Transverse colon (tissue), 4 donors: ENCODE measurements at regions not wholly inside any gene's neighbourhood (a gene's known extent, or its start where the extent isn't known, plus 50 kb on each side); places are given as distances from the start of the nearest gene placed in this dataset.

Experiments used
- EP300 ChIP-seq: sonication (generic); formaldehyde crosslinking; IDR thresholded peaks from one replicate; pipeline ENCODE4 v1.6.1; 2017; ENCODE audit warnings: antibody characterized with exemption, low read depth
- POLR2A ChIP-seq: fragments of 450-650 bp; IDR thresholded peaks from one replicate; pipeline ENCODE4 v1.6.1; 2016; ENCODE audit warnings: antibody characterized with exemption, mild to moderate bottlenecking, moderate library complexity
- POLR2AphosphoS5 ChIP-seq, 3 donors: sonication (generic); formaldehyde crosslinking; IDR thresholded peaks; one replicate each; pipeline ENCODE4 v1.6.1; 2016; ENCODE audit warnings: antibody characterized with exemption in 3 of 3
- TF ChIP-seq, protein P1 (sequence below), 5 experiments: fragments of 200-600 bp in 3 of 5; fragments of 450-650 bp in 2 of 5; sonication (generic) in 3 of 5; IDR thresholded peaks; 1 replicate in 2 of 5; 2 replicates in 3 of 5; pipeline ENCODE4 v1.5.1; 2016 to 2017; ENCODE audit warnings: antibody characterized with exemption in 5 of 5, inconsistent platforms in 3 of 5, mild to moderate bottlenecking in 2 of 5, moderate library complexity in 1 of 5

DNA sequence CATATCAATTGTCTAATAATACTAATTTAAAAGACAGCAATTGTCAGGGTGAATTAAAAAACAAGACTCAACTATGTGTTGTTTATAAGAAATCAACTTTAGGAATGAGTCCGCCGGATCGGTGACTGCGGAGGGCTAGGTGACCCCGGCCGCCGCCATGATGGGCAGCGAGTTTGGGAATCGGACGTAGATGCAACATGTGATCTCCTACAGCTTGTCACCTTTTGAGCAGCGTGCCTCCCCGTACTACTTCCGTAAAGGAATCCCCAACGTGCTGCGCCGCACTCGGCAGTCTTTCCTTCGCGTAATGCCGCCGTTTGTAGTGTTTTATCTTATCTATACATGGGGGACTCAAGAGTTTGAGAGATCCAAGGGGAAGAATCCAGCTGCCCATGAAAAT lies 742.5 kb upstream of the PABPC4L start:
- TF ChIP-seq, protein P1, sequence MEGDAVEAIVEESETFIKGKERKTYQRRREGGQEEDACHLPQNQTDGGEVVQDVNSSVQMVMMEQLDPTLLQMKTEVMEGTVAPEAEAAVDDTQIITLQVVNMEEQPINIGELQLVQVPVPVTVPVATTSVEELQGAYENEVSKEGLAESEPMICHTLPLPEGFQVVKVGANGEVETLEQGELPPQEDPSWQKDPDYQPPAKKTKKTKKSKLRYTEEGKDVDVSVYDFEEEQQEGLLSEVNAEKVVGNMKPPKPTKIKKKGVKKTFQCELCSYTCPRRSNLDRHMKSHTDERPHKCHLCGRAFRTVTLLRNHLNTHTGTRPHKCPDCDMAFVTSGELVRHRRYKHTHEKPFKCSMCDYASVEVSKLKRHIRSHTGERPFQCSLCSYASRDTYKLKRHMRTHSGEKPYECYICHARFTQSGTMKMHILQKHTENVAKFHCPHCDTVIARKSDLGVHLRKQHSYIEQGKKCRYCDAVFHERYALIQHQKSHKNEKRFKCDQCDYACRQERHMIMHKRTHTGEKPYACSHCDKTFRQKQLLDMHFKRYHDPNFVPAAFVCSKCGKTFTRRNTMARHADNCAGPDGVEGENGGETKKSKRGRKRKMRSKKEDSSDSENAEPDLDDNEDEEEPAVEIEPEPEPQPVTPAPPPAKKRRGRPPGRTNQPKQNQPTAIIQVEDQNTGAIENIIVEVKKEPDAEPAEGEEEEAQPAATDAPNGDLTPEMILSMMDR (IDR thresholded peaks at IDR 0.05): no peak
- TF ChIP-seq POLR2A (no peak), POLR2AphosphoS5 (IDR thresholded peaks at IDR 0.05) (no peak), EP300 (no peak)
